ENCODE measurements at regions not wholly inside any gene's neighbourhood (a gene's known extent, or its start where the extent isn't known, plus 50 kb on each side); places are given as distances from the start of the nearest gene placed in this dataset.

DNA sequence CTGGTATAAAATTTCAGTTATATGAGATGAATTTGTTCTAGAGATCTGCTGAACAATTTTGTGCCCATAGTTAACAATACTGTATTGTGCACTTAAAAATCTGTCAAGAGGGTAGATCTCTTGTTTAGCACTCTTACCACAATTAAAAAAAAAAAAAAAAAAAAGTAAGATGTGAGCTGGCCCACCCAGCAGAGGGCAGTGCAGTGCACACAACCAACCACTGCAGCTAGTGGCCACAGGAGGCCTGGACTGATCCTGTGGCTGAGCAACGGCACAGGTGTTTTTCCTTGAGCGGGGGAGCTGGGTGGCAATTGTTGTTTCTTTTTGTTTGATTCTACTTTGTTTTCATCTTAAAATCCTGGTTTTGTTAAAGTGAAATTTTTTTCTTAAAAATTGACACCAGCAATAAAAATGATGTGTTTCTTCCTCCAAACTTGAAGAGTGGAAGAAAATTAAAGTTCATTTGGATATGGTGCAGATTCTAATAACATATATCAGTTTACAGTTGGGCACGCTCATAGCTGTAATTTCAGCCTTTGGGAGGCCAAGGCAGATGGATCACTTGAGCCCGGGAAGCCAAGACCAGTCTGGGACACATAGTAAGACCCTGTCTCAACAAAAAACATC is 171.1 kb upstream of the TBX20 start:
- TF ChIP-seq EP300 (IDR thresholded peaks at IDR 0.05; ENCODE audit: borderline replicate concordance), result no peak
- TF ChIP-seq REST (IDR thresholded peaks at IDR 0.05; ENCODE audit: low read depth), result no peak
- no peak for TF ChIP-seq TAF1 (IDR thresholded peaks at IDR 0.05; ENCODE audit: low read depth)
- TF ChIP-seq MAX (IDR thresholded peaks at IDR 0.05), result no peak
- no peak for TF ChIP-seq ZBTB7A (IDR thresholded peaks at IDR 0.05; ENCODE audit: low read depth)
- no peak for TF ChIP-seq NFIC (IDR thresholded peaks at IDR 0.05)
- peak; percentile 67 for TF ChIP-seq RAD21 (IDR thresholded peaks at IDR 0.05; ENCODE audit: low read depth)
- TF ChIP-seq, protein P1, sequence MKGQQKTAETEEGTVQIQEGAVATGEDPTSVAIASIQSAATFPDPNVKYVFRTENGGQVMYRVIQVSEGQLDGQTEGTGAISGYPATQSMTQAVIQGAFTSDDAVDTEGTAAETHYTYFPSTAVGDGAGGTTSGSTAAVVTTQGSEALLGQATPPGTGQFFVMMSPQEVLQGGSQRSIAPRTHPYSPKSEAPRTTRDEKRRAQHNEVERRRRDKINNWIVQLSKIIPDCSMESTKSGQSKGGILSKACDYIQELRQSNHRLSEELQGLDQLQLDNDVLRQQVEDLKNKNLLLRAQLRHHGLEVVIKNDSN (IDR thresholded peaks at IDR 0.05), result no peak
- no peak for TF ChIP-seq CREB1 (IDR thresholded peaks at IDR 0.05; ENCODE audit: low read depth)
